ENCODE measurements at regions not wholly inside any gene's neighbourhood (a gene's known extent, or its start where the extent isn't known, plus 50 kb on each side); places are given as distances from the start of the nearest gene placed in this dataset.

- TF ChIP-seq, protein P1, sequence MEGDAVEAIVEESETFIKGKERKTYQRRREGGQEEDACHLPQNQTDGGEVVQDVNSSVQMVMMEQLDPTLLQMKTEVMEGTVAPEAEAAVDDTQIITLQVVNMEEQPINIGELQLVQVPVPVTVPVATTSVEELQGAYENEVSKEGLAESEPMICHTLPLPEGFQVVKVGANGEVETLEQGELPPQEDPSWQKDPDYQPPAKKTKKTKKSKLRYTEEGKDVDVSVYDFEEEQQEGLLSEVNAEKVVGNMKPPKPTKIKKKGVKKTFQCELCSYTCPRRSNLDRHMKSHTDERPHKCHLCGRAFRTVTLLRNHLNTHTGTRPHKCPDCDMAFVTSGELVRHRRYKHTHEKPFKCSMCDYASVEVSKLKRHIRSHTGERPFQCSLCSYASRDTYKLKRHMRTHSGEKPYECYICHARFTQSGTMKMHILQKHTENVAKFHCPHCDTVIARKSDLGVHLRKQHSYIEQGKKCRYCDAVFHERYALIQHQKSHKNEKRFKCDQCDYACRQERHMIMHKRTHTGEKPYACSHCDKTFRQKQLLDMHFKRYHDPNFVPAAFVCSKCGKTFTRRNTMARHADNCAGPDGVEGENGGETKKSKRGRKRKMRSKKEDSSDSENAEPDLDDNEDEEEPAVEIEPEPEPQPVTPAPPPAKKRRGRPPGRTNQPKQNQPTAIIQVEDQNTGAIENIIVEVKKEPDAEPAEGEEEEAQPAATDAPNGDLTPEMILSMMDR (IDR thresholded peaks at IDR 0.05; ENCODE audit: control insufficient read depth, insufficient read depth, low read depth, low read length, missing control alignments), result no peak
- H3K4me3 ChIP-seq (ENCODE audit: control insufficient read depth, low read depth, low read length), result no peak overlapping the region
- no peak for DNase-seq (ENCODE audit: low read depth)
Observed at GRCh38 chr12:93244514-93245077, 133.1 kb upstream of the NUDT4 start.

DNA sequence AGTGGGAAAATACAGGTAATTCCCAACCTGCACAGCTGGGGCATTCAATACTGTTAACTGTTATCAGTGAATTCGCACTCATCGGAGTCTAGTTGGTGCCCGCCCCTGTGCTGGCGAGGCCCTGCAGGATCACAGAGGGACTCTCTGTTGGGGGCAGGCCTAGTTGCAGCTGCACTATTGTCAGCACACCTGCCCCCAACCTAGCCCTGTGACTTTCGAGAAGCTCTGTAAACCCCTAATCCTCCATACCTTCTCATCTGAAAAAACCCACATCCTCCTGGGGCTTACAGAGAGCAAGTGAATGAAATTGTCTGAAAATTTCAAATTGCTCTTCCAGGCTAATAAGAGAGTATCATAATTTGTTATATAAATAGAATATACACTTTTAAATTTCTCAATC, 132.2 kb upstream of the NUDT4 start:
- TF ChIP-seq, protein P1 (IDR thresholded peaks at IDR 0.05; ENCODE audit: control insufficient read depth, insufficient read depth, low read depth, low read length, missing control alignments), result no peak
- DNase-seq (ENCODE audit: low read depth), result no peak
- H3K4me3 ChIP-seq (ENCODE audit: control insufficient read depth, low read depth, low read length), result no peak overlapping the region

DNA sequence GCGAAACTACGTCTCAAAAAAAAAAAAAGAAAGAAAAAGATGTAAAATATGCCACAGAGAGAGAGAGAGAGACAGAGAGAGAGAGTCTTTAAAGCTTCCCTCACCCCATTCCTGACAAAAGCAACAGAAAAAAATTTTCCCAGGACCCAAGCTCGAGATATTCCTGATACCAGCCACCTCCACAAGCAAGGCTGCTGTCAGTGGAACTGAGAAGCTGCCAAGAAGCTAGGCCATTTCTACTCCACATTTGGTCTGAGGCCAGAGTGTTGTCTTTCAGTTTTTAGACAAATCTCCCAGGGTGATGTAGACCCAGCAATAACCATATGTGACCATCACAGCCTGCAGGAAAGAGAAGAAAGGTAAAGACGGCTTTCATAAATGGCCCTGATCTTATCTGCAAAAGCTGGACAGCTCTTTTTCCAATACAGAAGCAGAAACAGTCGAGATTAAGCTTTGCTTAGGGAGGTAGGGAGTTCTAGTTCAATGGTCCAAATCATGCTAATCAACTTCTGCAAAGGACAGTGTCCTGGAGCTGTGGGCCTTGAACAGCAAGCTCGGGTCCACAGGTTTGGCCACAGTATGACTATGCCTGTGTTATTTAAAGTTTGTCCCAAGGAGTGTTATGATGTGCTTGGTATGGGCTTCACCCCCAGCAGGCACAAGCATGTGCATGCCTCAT, 130.3 kb upstream of the NUDT4 start:
- no peak overlapping the region for H3K4me3 ChIP-seq (ENCODE audit: control insufficient read depth, low read depth, low read length)
- no peak for DNase-seq (ENCODE audit: low read depth)
- TF ChIP-seq, protein P1 (IDR thresholded peaks at IDR 0.05; ENCODE audit: control insufficient read depth, insufficient read depth, low read depth, low read length, missing control alignments), result no peak

- TF ChIP-seq, protein P1 (IDR thresholded peaks at IDR 0.05; ENCODE audit: control insufficient read depth, insufficient read depth, low read depth, low read length, missing control alignments), result no peak
- no peak overlapping the region for H3K4me3 ChIP-seq (ENCODE audit: control insufficient read depth, low read depth, low read length)
- DNase-seq (ENCODE audit: low read depth), result no peak
Observed at GRCh38 chr12:93252221-93252620, 125.5 kb upstream of the NUDT4 start.

DNA sequence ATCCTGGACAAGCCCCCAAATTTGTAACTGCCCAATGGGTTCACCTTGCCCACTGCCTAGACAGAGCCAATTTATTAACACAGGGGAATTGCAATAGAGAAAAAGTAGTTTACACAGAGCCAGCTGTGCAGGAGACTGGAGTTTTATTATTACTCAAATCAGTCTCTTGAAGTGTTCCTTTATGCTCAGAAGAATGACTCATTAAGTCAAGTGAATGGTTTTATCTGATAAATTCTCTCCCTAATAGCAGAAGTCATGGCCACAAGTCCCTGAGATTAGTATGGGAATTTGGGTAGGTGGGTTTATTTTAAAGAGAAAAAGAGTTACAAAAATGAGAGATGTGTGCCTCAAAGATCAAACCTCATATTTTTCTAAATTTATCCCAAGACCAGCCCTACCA, 122.8 kb upstream of the NUDT4 start:
- TF ChIP-seq, protein P1 (IDR thresholded peaks at IDR 0.05; ENCODE audit: control insufficient read depth, insufficient read depth, low read depth, low read length, missing control alignments), result no peak
- no peak for DNase-seq (ENCODE audit: low read depth)
- H3K4me3 ChIP-seq (ENCODE audit: control insufficient read depth, low read depth, low read length), result no peak overlapping the region

DNA sequence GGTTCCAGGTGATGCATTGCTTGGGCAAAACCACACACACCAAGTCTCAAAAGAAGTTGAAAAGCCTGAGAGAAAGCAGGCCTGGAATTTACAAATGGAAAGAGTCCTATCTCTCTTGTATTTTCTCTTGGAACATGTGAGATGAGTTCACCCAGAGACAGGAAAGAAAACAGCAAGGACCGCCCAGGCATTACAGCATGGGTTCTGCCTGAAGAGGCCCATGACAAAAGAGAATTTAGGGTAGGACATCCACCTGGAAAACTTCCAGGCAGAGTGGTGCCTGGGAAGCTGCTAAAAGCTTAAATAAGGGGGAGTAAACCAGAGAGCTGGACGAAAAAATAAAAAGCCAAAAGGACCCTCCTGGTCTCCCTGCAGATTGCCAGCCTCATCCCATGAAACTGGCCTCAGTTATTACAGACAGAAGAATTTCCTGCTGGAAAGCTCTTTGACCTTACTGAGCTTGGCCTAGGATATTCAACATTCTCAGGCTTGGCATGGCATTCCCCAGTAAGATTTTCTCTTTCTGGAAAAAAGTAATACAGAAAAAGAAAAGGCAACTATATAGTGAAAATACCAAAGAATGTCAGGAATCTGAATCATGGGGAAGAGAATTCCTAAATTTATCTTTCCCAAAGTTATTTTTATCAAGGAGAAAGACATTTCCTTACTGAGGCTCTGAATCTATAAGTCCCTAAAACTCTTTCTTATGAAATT, 121.3 kb upstream of the NUDT4 start:
- no peak for DNase-seq (ENCODE audit: low read depth)
- H3K4me3 ChIP-seq (ENCODE audit: control insufficient read depth, low read depth, low read length), result no peak overlapping the region
- TF ChIP-seq, protein P1 (IDR thresholded peaks at IDR 0.05; ENCODE audit: control insufficient read depth, insufficient read depth, low read depth, low read length, missing control alignments), result no peak
